Smooth muscle cell (in vitro differentiated cells): ENCODE measurements at regions not wholly inside any gene's neighbourhood (a gene's known extent, or its start where the extent isn't known, plus 50 kb on each side); places are given as distances from the start of the nearest gene placed in this dataset.

Experiments used
- DNase-seq: peaks from one replicate; lab custom pipeline; 2025; ENCODE audit not compliant: unreplicated experiment; lab: John Stamatoyannopoulos, UW
- H2AFZ ChIP-seq: fragments of 200-600 bp; sonication (generic); 2 replicates; pipeline ENCODE4 v1.6.0; 2016; ENCODE audit warnings: antibody characterized with exemption, low read depth, mild to moderate bottlenecking
- H3F3A ChIP-seq: fragments of 200-600 bp; sonication (generic); 2 replicates; pipeline ENCODE4 v1.6.0; 2017; ENCODE audit warnings: antibody characterized with exemption, low read depth
- H3K27ac ChIP-seq: fragments of 200-600 bp; sonication (generic); 2 replicates; pipeline ENCODE4 v1.5.1; 2016; ENCODE audit warnings: low read depth, mild to moderate bottlenecking
- H3K27me3 ChIP-seq: fragments of 200-600 bp; sonication (generic); 2 replicates; pipeline ENCODE4 v1.6.1; 2016; ENCODE audit warnings: low read depth, mild to moderate bottlenecking
- H3K36me3 ChIP-seq: fragments of 200-600 bp; sonication (generic); 2 replicates; pipeline ENCODE4 v1.5.1; 2016; ENCODE audit warnings: low read depth
- H3K4me1 ChIP-seq: fragments of 200-600 bp; sonication (generic); 2 replicates; pipeline ENCODE4 v1.5.1; 2016; ENCODE audit warnings: low read depth
- H3K4me2 ChIP-seq: fragments of 200-600 bp; sonication (generic); 2 replicates; pipeline ENCODE4 v1.6.0; 2016; ENCODE audit warnings: mild to moderate bottlenecking
- H3K4me3 ChIP-seq: fragments of 200-600 bp; sonication (generic); 2 replicates; pipeline ENCODE4 v1.5.1; 2016; ENCODE audit warnings: mild to moderate bottlenecking
- H3K79me2 ChIP-seq: fragments of 200-600 bp; sonication (generic); 2 replicates; pipeline ENCODE4 v1.6.0; 2016; ENCODE audit warnings: low read depth, mild to moderate bottlenecking
- H3K9ac ChIP-seq: fragments of 200-600 bp; sonication (generic); 2 replicates; pipeline ENCODE4 v1.6.0; 2016; ENCODE audit warnings: low read depth
- H3K9me3 ChIP-seq: fragments of 200-600 bp; sonication (generic); replicated peaks from 2 replicates; pipeline ENCODE4 v1.5.1; 2016; ENCODE audit warnings: low read depth
- H4K20me1 ChIP-seq: fragments of 200-600 bp; sonication (generic); 2 replicates; pipeline ENCODE4 v1.6.0; 2016; ENCODE audit warnings: low read depth
- CTCF ChIP-seq: fragments of 200-600 bp; sonication (generic); IDR thresholded peaks from 2 replicates; pipeline ENCODE4 v1.5.1; 2017; ENCODE audit warnings: borderline replicate concordance, mild to moderate bottlenecking, antibody characterized with exemption; ENCODE audit not compliant: insufficient read depth, poor library complexity, severe bottlenecking
- WGBS: methylation state at CpG from one replicate; pipeline ENCODE4 v1.1.7; 2016; ENCODE audit warnings: low lambda C conversion rate; 5-methylcytosine and 5-hydroxymethylcytosine counted together

- peak overlapping the region; percentile 65 for H2AFZ ChIP-seq
- 42% methylated on average over 2 of the region's 2 CpGs for WGBS
- no peak overlapping the region for H3K27ac ChIP-seq
- no peak for TF ChIP-seq CTCF
- no peaks in the 10 kb centered on the region for H3F3A ChIP-seq
- no peaks in the 10 kb centered on the region for H3K79me2 ChIP-seq
- no peaks in the 10 kb centered on the region for H3K27me3 ChIP-seq
- peaks cover 6% of the 10 kb centered on the region for H3K4me1 ChIP-seq
- no peaks in the 10 kb centered on the region for H3K9me3 ChIP-seq
- no peaks in the 10 kb centered on the region for H3K36me3 ChIP-seq
- H3K4me2 ChIP-seq, result no peak overlapping the region
- no peak for DNase-seq
- H4K20me1 ChIP-seq, result no peaks in the 10 kb centered on the region
- H3K4me3 ChIP-seq, result no peak overlapping the region
- no peak overlapping the region for H3K9ac ChIP-seq
Measured at GRCh38 chr3:187916072-187916471, 170.8 kb upstream of the BCL6 start.

GRCh38 chr3:187918081-187918644, 172.9 kb upstream of the BCL6 start:
- H3K27me3 ChIP-seq, result no peaks in the 10 kb centered on the region
- TF ChIP-seq CTCF, result no peak
- H3K36me3 ChIP-seq, result no peaks in the 10 kb centered on the region
- H4K20me1 ChIP-seq, result no peaks in the 10 kb centered on the region
- no peak overlapping the region for H3K27ac ChIP-seq
- no peak overlapping the region for H2AFZ ChIP-seq
- no peak overlapping the region for H3K9ac ChIP-seq
- no peak overlapping the region for H3K4me2 ChIP-seq
- H3K4me1 ChIP-seq, result peaks cover 6% of the 10 kb centered on the region
- WGBS, result 63% methylated on average over 5 of the region's 5 CpGs
- H3F3A ChIP-seq, result peaks cover 3% of the 10 kb centered on the region
- no peaks in the 10 kb centered on the region for H3K79me2 ChIP-seq
- H3K4me3 ChIP-seq, result no peak overlapping the region
- no peak for DNase-seq
- no peaks in the 10 kb centered on the region for H3K9me3 ChIP-seq

- Histone ChIP-seq H3K9ac (no peak overlapping the region), H3K36me3 (no peaks in the 10 kb centered on the region), H3K27me3 (no peaks in the 10 kb centered on the region), H4K20me1 (no peaks in the 10 kb centered on the region), H3K79me2 (no peaks in the 10 kb centered on the region), H3K4me2 (peak overlapping the region; percentile 50), H3K4me1 (peaks cover 6% of the 10 kb centered on the region), H2AFZ (peak overlapping the region; percentile 60), H3K4me3 (no peak overlapping the region), H3K9me3 (no peaks in the 10 kb centered on the region), H3K27ac (peak overlapping the region; percentile 28), H3F3A (peaks cover 3% of the 10 kb centered on the region)
- TF ChIP-seq CTCF, result no peak
- 41% methylated on average over 6 of the region's 6 CpGs for WGBS
- no peak for DNase-seq
Measured at GRCh38 chr3:187919048-187919447, 173.8 kb upstream of the BCL6 start.

- DNase-seq, result no peak
- Histone ChIP-seq H3K36me3 (no peaks in the 10 kb centered on the region), H3F3A (peaks cover 3% of the 10 kb centered on the region), H3K4me3 (no peak overlapping the region), H3K79me2 (no peaks in the 10 kb centered on the region), H3K4me1 (peaks cover 6% of the 10 kb centered on the region), H3K27ac (no peak overlapping the region), H3K9ac (no peak overlapping the region), H2AFZ (peak overlapping the region; percentile 60), H3K4me2 (peak overlapping the region; percentile 25), H4K20me1 (no peaks in the 10 kb centered on the region), H3K27me3 (no peaks in the 10 kb centered on the region), H3K9me3 (no peaks in the 10 kb centered on the region)
- TF ChIP-seq CTCF, result no peak
- WGBS, result 93% methylated on average over 3 of the region's 3 CpGs
Measured at GRCh38 chr3:187919544-187919943, 174.3 kb upstream of the BCL6 start.
